Loucy (cell line): ENCODE measurements at regions not wholly inside any gene's neighbourhood (a gene's known extent, or its start where the extent isn't known, plus 50 kb on each side); places are given as distances from the start of the nearest gene placed in this dataset.

Experiments
- H2AFZ ChIP-seq: fragments of 200-600 bp; sonication (generic); 2 replicates; pipeline ENCODE4 v1.6.0; 2016; ENCODE audit warnings: antibody characterized with exemption, mild to moderate bottlenecking, low read length, moderate library complexity
- H3F3A ChIP-seq: fragments of 200-600 bp; 2 replicates; pipeline ENCODE4 v1.6.0; 2016; ENCODE audit warnings: antibody characterized with exemption, low read depth, mild to moderate bottlenecking
- H3K27me3 ChIP-seq: fragments of 200-600 bp; sonication (generic); 2 replicates; pipeline ENCODE4 v1.6.1; 2014; ENCODE audit warnings: low read length, mild to moderate bottlenecking; ENCODE audit not compliant: insufficient read depth, poor library complexity, severe bottlenecking
- H3K36me3 ChIP-seq: fragments of 200-600 bp; sonication (generic); 2 replicates; pipeline ENCODE4 v1.6.1; 2016; ENCODE audit warnings: low read length; ENCODE audit not compliant: insufficient read depth
- H3K4me1 ChIP-seq: fragments of 200-600 bp; sonication (generic); 2 replicates; pipeline ENCODE4 v1.5.1; 2014; ENCODE audit warnings: low read length, mild to moderate bottlenecking; ENCODE audit not compliant: insufficient read depth, poor library complexity, severe bottlenecking
- H3K4me2 ChIP-seq: fragments of 200-600 bp; sonication (generic); 2 replicates; pipeline ENCODE4 v1.6.0; 2014; ENCODE audit warnings: antibody characterized with exemption, low read length, low read depth, mild to moderate bottlenecking; ENCODE audit not compliant: poor library complexity, severe bottlenecking
- H3K4me3 ChIP-seq: fragments of 200-600 bp; sonication (generic); 2 replicates; pipeline ENCODE4 v1.5.1; 2014; ENCODE audit warnings: low read length, mild to moderate bottlenecking, mixed read lengths; ENCODE audit not compliant: poor library complexity, severe bottlenecking
- H3K79me2 ChIP-seq: fragments of 200-600 bp; sonication (generic); 2 replicates; pipeline ENCODE4 v1.6.1; 2014; ENCODE audit warnings: low read length; ENCODE audit not compliant: insufficient read depth
- H3K9ac ChIP-seq: fragments of 200-600 bp; sonication (generic); 2 replicates; pipeline ENCODE4 v1.6.0; 2014; ENCODE audit warnings: mild to moderate bottlenecking, low read depth, low read length, moderate library complexity; ENCODE audit not compliant: poor library complexity, severe bottlenecking
- H3K9me2 ChIP-seq: fragments of 200-600 bp; sonication (generic); replicated peaks from 2 replicates; pipeline ENCODE4 v1.6.1; 2016; ENCODE audit warnings: low read depth, low read length, mixed read lengths
- H3K9me3 ChIP-seq: fragments of 200-600 bp; sonication (generic); 2 replicates; pipeline ENCODE4 v1.6.1; 2014; ENCODE audit warnings: mild to moderate bottlenecking, antibody characterized with exemption, low read length, low read depth; ENCODE audit not compliant: insufficient read depth
- H4K20me1 ChIP-seq: fragments of 200-600 bp; sonication (generic); 2 replicates; pipeline ENCODE4 v1.6.0; 2014; ENCODE audit warnings: antibody characterized with exemption, low read length, mild to moderate bottlenecking; ENCODE audit not compliant: insufficient read depth, poor library complexity, severe bottlenecking
- CTCF ChIP-seq: fragments of 200-600 bp; sonication (generic); conservative IDR thresholded peaks from 2 replicates; pipeline ENCODE4 v1.5.1; 2014; ENCODE audit warnings: mild to moderate bottlenecking, antibody characterized with exemption, low read length
- EZH2phosphoT487 ChIP-seq: fragments of 200-600 bp; IDR thresholded peaks from 2 replicates; pipeline ENCODE4 v1.6.1; 2018; ENCODE audit warnings: antibody characterized with exemption, mild to moderate bottlenecking, moderate library complexity, borderline replicate concordance

GRCh38 chr1:228918335-228918734 lies 183.1 kb downstream of the RHOU start:
- H4K20me1 ChIP-seq = no peaks in the 10 kb centered on the region
- TF ChIP-seq EZH2phosphoT487 (no peak), CTCF (no peak)
- no peaks in the 10 kb centered on the region for H3K9me2 ChIP-seq
- no peaks in the 10 kb centered on the region for H3K4me1 ChIP-seq
- H3F3A ChIP-seq = no peaks in the 10 kb centered on the region
- H3K4me3 ChIP-seq = no peak overlapping the region
- no peaks in the 10 kb centered on the region; the same call in 1 of the 2 replicates for H3K9me3 ChIP-seq
- H3K9ac ChIP-seq = no peak overlapping the region
- H3K27me3 ChIP-seq = no peaks in the 10 kb centered on the region
- H3K79me2 ChIP-seq = no peaks in the 10 kb centered on the region
- H2AFZ ChIP-seq = no peak overlapping the region
- no peaks in the 10 kb centered on the region for H3K36me3 ChIP-seq
- H3K4me2 ChIP-seq = no peak overlapping the region

- Histone ChIP-seq H3F3A (no peaks in the 10 kb centered on the region), H3K4me3 (no peak overlapping the region), H3K9ac (no peak overlapping the region), H3K36me3 (no peaks in the 10 kb centered on the region), H3K4me1 (no peaks in the 10 kb centered on the region), H3K9me2 (no peaks in the 10 kb centered on the region), H3K79me2 (no peaks in the 10 kb centered on the region), H4K20me1 (no peaks in the 10 kb centered on the region), H3K4me2 (no peak overlapping the region), H3K9me3 (no peaks in the 10 kb centered on the region; the same call in 1 of the 2 replicates), H3K27me3 (no peaks in the 10 kb centered on the region), H2AFZ (no peak overlapping the region)
- TF ChIP-seq CTCF (no peak), EZH2phosphoT487 (no peak)
Observed at GRCh38 chr1:228919914-228920313, 184.6 kb downstream of the RHOU start.

GRCh38 chr1:228920831-228921230 lies 185.6 kb downstream of the RHOU start:
- H3F3A ChIP-seq = no peaks in the 10 kb centered on the region
- TF ChIP-seq EZH2phosphoT487 (no peak), CTCF (no peak)
- no peaks in the 10 kb centered on the region for H4K20me1 ChIP-seq
- H3K9me3 ChIP-seq = no peaks in the 10 kb centered on the region; the same call in 1 of the 2 replicates
- no peak overlapping the region for H3K9ac ChIP-seq
- no peaks in the 10 kb centered on the region for H3K4me1 ChIP-seq
- H3K9me2 ChIP-seq = no peaks in the 10 kb centered on the region
- H3K36me3 ChIP-seq = no peaks in the 10 kb centered on the region
- no peaks in the 10 kb centered on the region for H3K79me2 ChIP-seq
- no peak overlapping the region for H3K4me2 ChIP-seq
- H3K27me3 ChIP-seq = no peaks in the 10 kb centered on the region
- no peak overlapping the region for H2AFZ ChIP-seq
- H3K4me3 ChIP-seq = no peak overlapping the region
